ENCODE measurements at regions not wholly inside any gene's neighbourhood (a gene's known extent, or its start where the extent isn't known, plus 50 kb on each side); places are given as distances from the start of the nearest gene placed in this dataset.
A peak's percentile ranks its signal among the peaks of the same experiment; 100 is the strongest.
"Not testable (repeated sequence)": the region's sequence is repeated elsewhere in the genome, so short reads cannot be mapped to it uniquely, and the experiment has no call there.

DNA sequence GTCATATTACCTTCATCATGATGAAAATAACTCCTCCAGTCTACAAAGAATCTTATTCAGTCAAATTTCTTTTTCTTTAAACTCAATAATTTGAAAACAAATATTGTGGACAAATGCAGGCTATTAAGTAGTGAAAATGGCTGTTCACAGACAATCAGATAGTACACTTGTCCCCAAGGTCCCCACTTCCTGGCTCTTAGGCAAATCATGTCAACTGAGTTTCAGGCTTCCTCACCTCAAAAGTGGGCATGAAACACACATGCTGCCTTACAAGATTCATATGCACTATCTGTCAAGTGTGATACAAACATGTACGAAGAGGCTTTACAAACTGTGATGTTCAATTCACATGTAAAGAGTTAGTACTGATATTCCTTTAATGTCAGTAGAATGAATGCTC lies 385.2 kb upstream of the SEMA6A start:
- Histone ChIP-seq H3K4me3 (ENCODE audit: low read depth, low read length) (no peak overlapping the region), H3K9ac (ENCODE audit: low read depth, low read length) (no peak overlapping the region), H3K4me1 (ENCODE audit: control insufficient read depth, insufficient read depth, low read length) (no peaks in the 10 kb centered on the region), H3K36me3 (ENCODE audit: control insufficient read depth, insufficient read depth, low read length) (no peaks in the 10 kb centered on the region), H3K27ac (ENCODE audit: low read depth, low read length) (no peak overlapping the region), H3K27me3 (ENCODE audit: control insufficient read depth, insufficient read depth, low read length) (no peaks in the 10 kb centered on the region), H3K9me3 (ENCODE audit: control insufficient read depth, insufficient read depth, low read length) (no peaks in the 10 kb centered on the region)

DNA sequence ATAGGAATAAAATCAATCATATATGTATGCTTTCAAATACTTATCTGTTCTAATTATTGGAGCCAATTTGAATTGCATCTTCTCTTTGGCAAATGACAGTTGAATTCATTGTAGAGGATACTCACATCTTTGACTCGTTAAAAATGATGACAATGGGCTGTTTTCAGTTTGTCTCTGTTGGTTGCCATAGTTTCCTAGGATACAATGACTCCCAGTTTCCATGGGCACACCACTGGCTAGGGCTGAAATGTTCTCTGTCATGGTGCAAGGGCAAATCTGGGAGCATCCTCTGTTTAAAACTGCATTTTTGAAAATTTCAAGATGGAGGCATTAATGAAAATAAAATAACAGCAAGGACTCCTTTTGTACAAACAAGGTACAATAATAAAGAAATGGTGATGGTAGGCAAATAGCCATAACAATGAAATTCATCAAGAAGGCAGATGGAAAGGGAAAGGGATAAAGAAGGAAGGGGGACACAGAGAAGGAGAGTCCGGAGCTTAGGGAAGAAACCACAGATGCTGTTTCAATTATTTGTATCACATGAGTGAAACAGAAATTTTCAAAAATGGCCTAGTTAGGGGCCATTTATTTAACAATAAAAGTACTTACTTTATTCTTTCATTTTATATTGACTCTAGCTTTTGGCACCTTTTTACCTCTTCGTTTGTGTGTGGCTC lies 378.8 kb upstream of the SEMA6A start:
- no peak overlapping the region for H3K9ac ChIP-seq (ENCODE audit: low read depth, low read length)
- H3K27me3 ChIP-seq (ENCODE audit: control insufficient read depth, insufficient read depth, low read length): no peaks in the 10 kb centered on the region
- H3K9me3 ChIP-seq (ENCODE audit: control insufficient read depth, insufficient read depth, low read length): no peaks in the 10 kb centered on the region
- no peak overlapping the region for H3K4me3 ChIP-seq (ENCODE audit: low read depth, low read length)
- no peaks in the 10 kb centered on the region for H3K36me3 ChIP-seq (ENCODE audit: control insufficient read depth, insufficient read depth, low read length)
- no peak overlapping the region for H3K27ac ChIP-seq (ENCODE audit: low read depth, low read length)
- peaks cover 11% of the 10 kb centered on the region for H3K4me1 ChIP-seq (ENCODE audit: control insufficient read depth, insufficient read depth, low read length)

DNA sequence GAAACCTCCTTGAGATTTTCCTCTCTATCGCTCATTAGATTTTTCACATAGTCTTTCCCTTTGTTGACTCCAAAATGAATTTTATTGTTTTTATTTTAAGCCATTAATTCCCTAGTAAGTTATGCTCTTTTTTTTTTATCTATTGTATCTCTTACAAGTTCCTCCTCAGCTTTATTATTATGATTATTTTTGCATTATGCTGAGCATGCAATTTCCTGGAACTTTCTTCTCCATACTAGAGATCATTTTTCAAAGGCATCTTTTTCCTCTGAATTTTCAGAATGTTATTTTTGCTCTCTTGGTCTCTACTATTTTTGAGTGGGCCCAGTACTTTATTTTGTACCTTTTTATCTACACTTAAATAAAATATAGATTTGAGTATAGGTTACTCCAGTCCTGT lies 376.6 kb upstream of the SEMA6A start:
- Histone ChIP-seq H3K9ac (ENCODE audit: low read depth, low read length) (no peak overlapping the region), H3K27ac (ENCODE audit: low read depth, low read length) (no peak overlapping the region), H3K9me3 (ENCODE audit: control insufficient read depth, insufficient read depth, low read length) (0 out of 2 replicates have a peak, but pooled peaks cover 3% of the 10 kb centered on the region), H3K4me1 (ENCODE audit: control insufficient read depth, insufficient read depth, low read length) (peaks cover 15% of the 10 kb centered on the region), H3K36me3 (ENCODE audit: control insufficient read depth, insufficient read depth, low read length) (no peaks in the 10 kb centered on the region), H3K27me3 (ENCODE audit: control insufficient read depth, insufficient read depth, low read length) (no peaks in the 10 kb centered on the region), H3K4me3 (ENCODE audit: low read depth, low read length) (no peak overlapping the region)

DNA sequence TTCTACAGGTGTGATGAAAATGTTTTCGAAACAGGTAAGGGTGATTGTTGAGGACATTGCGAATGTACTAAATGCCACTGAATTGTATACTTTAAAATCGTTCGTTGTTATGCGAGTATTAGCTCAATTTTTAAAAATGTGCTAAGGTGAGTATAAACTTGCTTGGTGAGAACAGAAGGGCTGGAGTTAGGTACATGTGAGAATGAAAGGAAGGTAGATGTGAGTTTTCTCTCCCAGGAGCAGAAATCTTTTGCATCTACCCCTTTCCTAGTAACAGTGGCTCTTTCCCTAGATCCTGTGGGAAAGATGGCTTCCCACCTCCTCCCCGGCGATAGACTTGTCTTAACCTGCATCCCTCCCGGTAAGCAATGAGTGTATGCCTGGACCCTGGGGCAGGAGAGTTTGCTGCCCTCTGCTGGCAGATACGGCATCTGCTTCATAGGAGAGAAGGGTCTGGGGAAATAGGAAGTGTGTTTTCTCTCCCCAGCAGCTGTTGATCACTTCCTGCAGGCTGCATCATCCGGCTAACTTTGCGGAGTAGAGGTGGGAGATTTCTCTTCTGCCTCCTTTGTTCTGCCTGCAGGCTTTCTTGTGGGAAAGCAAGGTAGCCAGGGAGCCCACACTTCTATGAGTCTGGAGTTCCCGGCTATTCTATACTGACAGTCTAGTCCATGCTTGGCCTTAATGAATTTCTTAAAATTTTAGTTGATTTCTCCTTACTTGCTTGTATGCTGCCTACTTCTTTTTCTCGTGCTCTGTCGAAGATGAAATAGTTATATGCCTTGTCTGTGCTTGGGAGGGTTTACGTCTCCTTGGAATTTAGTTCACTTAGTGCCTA lies 373.3 kb upstream of the SEMA6A start:
- Histone ChIP-seq H3K27me3 (ENCODE audit: control insufficient read depth, insufficient read depth, low read length) (no peaks in the 10 kb centered on the region), H3K27ac (ENCODE audit: low read depth, low read length) (peak overlapping the region; percentile 59), H3K36me3 (ENCODE audit: control insufficient read depth, insufficient read depth, low read length) (no peaks in the 10 kb centered on the region), H3K4me1 (ENCODE audit: control insufficient read depth, insufficient read depth, low read length) (peaks cover 22% of the 10 kb centered on the region), H3K9me3 (ENCODE audit: control insufficient read depth, insufficient read depth, low read length) (0 out of 2 replicates have a peak, but pooled peaks cover 3% of the 10 kb centered on the region), H3K4me3 (ENCODE audit: low read depth, low read length) (no peak overlapping the region), H3K9ac (ENCODE audit: low read depth, low read length) (no peak overlapping the region)

DNA sequence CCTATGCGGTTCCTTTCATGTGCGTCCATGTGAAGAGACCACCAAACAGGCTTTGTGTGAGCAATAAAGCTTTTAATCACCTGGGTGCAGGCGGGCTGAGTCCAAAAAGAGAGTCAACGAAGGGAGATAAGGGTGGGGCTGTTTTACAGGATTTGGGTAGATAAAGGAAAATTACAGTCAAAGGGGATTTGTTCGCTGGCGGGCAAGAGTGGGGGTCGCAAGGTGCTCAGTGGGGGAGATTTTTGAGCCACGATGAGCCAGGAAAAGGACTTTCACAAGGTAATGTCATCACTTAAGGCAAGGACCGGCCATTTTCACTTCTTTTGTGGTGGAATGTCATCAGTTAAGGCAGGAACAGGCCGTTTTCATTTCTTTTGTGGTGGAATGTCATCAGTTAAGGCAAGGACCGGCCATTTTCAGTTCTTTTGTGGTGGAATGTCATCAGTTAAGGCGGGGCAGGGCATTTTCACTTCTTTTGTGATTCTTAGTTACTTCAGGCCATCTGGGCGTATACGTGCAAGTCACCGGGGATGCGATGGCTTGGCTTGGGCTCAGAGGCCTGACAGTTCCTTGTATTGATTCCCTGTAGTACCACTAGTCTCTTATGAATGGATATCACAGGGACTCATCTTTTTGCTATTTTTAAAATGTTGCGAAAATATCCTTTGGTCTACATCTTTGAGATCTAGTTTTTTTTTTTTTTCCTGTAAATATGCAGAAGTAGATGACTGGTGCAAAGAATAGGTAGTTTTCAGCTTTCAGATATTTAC lies 371.2 kb upstream of the SEMA6A start:
- not testable (repeated sequence) for H3K27me3 ChIP-seq (ENCODE audit: control insufficient read depth, insufficient read depth, low read length); H3K36me3 ChIP-seq (ENCODE audit: control insufficient read depth, insufficient read depth, low read length); H3K4me3 ChIP-seq (ENCODE audit: low read depth, low read length); H3K9me3 ChIP-seq (ENCODE audit: control insufficient read depth, insufficient read depth, low read length); H3K9ac ChIP-seq (ENCODE audit: low read depth, low read length)
- Histone ChIP-seq H3K27ac (ENCODE audit: low read depth, low read length) (peak overlapping the region; percentile 46), H3K4me1 (ENCODE audit: control insufficient read depth, insufficient read depth, low read length) (peaks cover 29% of the 10 kb centered on the region)

DNA sequence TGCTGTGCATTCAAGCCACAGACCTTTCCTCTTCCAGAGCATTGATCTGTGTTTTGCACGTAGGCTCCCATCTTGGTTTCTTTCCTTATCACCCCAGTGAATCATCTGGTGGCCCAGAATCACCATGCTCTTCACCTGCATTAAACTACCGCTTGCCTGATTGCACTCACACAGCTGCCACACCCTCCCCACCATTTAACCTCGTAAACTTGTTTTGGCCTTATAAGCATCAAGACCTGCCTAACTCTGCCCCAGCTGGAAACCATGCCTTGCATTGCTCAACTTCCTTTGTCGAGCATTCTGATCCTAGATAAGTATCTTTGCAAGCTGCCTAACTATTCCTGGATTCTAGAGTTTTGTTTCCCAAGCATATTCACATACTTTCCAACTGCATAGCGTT lies 369.6 kb upstream of the SEMA6A start:
- no peak overlapping the region for H3K4me3 ChIP-seq (ENCODE audit: low read depth, low read length)
- peaks cover 43% of the 10 kb centered on the region for H3K4me1 ChIP-seq (ENCODE audit: control insufficient read depth, insufficient read depth, low read length)
- peak overlapping the region; percentile 33 for H3K27ac ChIP-seq (ENCODE audit: low read depth, low read length)
- H3K9ac ChIP-seq (ENCODE audit: low read depth, low read length): no peak overlapping the region
- no peaks in the 10 kb centered on the region for H3K36me3 ChIP-seq (ENCODE audit: control insufficient read depth, insufficient read depth, low read length)
- H3K9me3 ChIP-seq (ENCODE audit: control insufficient read depth, insufficient read depth, low read length): 0 out of 2 replicates have a peak, but pooled peaks cover 3% of the 10 kb centered on the region
- no peaks in the 10 kb centered on the region for H3K27me3 ChIP-seq (ENCODE audit: control insufficient read depth, insufficient read depth, low read length)

DNA sequence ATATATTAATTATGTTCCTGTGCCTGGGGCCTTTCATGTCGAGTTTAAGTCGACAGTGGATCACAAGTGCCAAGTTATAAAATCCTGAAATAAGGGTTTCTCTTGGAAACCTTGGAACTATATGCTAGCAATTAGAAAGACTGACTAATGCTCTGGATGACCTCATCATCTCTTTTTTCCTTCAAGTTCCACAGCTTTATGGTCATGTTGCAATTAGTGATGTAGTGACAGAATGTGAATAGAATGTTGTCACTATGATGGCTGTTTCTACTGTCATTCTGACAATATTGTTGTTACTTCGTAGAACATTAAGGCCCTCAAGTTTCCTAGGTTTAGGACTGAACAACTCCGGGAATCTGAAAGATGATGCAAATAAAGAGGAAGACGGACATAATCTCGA lies 368.0 kb upstream of the SEMA6A start:
- Histone ChIP-seq H3K9me3 (ENCODE audit: control insufficient read depth, insufficient read depth, low read length) (0 out of 2 replicates have a peak, but pooled peaks cover 3% of the 10 kb centered on the region), H3K27ac (ENCODE audit: low read depth, low read length) (no peak overlapping the region), H3K4me1 (ENCODE audit: control insufficient read depth, insufficient read depth, low read length) (peaks cover 54% of the 10 kb centered on the region), H3K36me3 (ENCODE audit: control insufficient read depth, insufficient read depth, low read length) (no peaks in the 10 kb centered on the region), H3K9ac (ENCODE audit: low read depth, low read length) (no peak overlapping the region), H3K27me3 (ENCODE audit: control insufficient read depth, insufficient read depth, low read length) (no peaks in the 10 kb centered on the region), H3K4me3 (ENCODE audit: low read depth, low read length) (no peak overlapping the region)

DNA sequence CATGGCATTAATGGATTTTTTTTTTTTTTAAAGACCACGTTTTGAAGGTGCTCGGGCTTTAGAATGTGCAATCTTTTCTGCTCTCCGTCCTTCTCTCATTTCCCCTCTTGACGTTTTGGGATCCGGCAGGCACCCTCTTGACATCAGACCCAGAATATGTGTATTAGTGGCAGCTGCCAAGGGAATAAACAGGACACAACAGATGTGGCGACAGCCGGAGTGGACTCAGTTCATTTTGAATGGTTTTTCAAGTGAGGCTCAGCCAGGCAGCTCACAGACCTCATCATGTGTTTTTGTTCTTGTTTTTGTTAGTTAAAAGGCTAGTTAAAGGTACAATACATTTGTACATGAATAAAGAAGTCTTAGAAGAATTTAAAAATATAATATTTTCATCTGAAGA lies 365.0 kb upstream of the SEMA6A start:
- Histone ChIP-seq H3K4me3 (ENCODE audit: low read depth, low read length) (no peak overlapping the region), H3K4me1 (ENCODE audit: control insufficient read depth, insufficient read depth, low read length) (peaks cover 49% of the 10 kb centered on the region), H3K27ac (ENCODE audit: low read depth, low read length) (no peak overlapping the region), H3K9ac (ENCODE audit: low read depth, low read length) (no peak overlapping the region), H3K9me3 (ENCODE audit: control insufficient read depth, insufficient read depth, low read length) (no peaks in the 10 kb centered on the region), H3K27me3 (ENCODE audit: control insufficient read depth, insufficient read depth, low read length) (no peaks in the 10 kb centered on the region), H3K36me3 (ENCODE audit: control insufficient read depth, insufficient read depth, low read length) (no peaks in the 10 kb centered on the region)

DNA sequence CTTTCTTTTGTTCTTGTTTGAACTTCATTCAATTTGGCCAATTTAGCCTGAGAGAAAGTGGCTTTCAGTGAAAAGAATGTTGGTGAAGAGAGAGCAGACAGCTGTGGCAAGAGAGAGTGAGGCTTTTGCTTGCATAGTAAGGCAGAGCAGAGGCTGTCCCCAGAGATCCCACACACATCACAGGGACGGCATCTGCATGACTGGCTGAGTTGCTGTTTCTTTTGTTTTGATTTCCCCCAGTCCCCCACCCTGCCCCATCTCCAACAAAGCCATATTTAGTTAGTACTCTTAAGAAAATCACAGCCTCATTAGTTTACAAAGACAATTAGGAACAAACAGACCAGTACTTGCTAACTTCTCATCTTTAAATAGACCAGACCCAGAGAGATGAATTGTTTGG lies 363.9 kb upstream of the SEMA6A start:
- H3K4me3 ChIP-seq (ENCODE audit: low read depth, low read length): peak overlapping the region; percentile 22
- H3K36me3 ChIP-seq (ENCODE audit: control insufficient read depth, insufficient read depth, low read length): no peaks in the 10 kb centered on the region
- H3K27me3 ChIP-seq (ENCODE audit: control insufficient read depth, insufficient read depth, low read length): no peaks in the 10 kb centered on the region
- peak overlapping the region; percentile 89 for H3K27ac ChIP-seq (ENCODE audit: low read depth, low read length)
- H3K9me3 ChIP-seq (ENCODE audit: control insufficient read depth, insufficient read depth, low read length): no peaks in the 10 kb centered on the region
- H3K4me1 ChIP-seq (ENCODE audit: control insufficient read depth, insufficient read depth, low read length): peaks cover 39% of the 10 kb centered on the region
- H3K9ac ChIP-seq (ENCODE audit: low read depth, low read length): peak overlapping the region; percentile 16; the same call in 1 of the 2 replicates

DNA sequence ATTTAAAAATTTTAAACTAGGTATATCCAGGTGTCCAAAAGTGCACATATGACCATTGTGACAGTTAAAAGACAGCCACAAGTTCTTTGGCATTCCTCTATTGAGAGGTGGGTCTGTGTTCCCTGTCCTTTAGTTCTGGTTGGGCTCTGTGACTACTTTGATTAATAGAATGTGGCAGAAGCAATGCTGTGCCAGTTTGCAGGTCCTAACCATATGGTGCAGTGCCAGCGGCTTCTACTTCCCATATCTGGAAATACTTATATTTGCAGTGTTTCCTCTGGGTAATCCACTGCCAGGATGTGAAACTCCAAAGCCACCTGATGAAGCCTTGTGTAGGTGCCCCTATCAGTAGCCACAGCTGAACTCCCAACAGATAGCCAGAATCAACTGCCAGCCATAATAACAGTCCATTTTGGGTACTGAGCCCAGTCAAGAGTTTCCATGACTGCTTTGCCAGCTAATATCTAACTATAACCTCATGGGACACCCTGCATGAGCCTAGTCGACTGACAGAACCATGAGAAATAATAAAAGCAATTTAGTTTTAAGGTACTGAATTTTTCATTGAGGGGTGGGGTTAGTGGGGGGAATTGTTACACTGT lies 361.0 kb upstream of the SEMA6A start:
- H3K9ac ChIP-seq (ENCODE audit: low read depth, low read length): no peak overlapping the region
- H3K27ac ChIP-seq (ENCODE audit: low read depth, low read length): no peak overlapping the region
- no peaks in the 10 kb centered on the region for H3K36me3 ChIP-seq (ENCODE audit: control insufficient read depth, insufficient read depth, low read length)
- peaks cover 28% of the 10 kb centered on the region for H3K4me1 ChIP-seq (ENCODE audit: control insufficient read depth, insufficient read depth, low read length)
- H3K4me3 ChIP-seq (ENCODE audit: low read depth, low read length): no peak overlapping the region
- H3K27me3 ChIP-seq (ENCODE audit: control insufficient read depth, insufficient read depth, low read length): no peaks in the 10 kb centered on the region
- H3K9me3 ChIP-seq (ENCODE audit: control insufficient read depth, insufficient read depth, low read length): no peaks in the 10 kb centered on the region
